SK-N-SH (cell line): ENCODE measurements at regions not wholly inside any gene's neighbourhood (a gene's known extent, or its start where the extent isn't known, plus 50 kb on each side); places are given as distances from the start of the nearest gene placed in this dataset.

Experiments
- CTCF ChIA-PET: fragments of 300-600, 350-600 bp; formaldehyde crosslinking; extraction: SDS; loops from one replicate; lab custom pipeline; 2021; lab: Yijun Ruan, JAX
- POLR2A ChIA-PET: fragments of 350-600 bp; sonication (Branson Sonifier 250); formaldehyde crosslinking; extraction: SDS; loops from one replicate; lab custom pipeline; 2020; ENCODE audit warnings: antibody characterized with exemption, inconsistent platforms; lab: Yijun Ruan, JAX
- DNase-seq: peaks from one replicate; pipeline ENCODE4 v3.0.0; 2012
- H2AFZ ChIP-seq: fragments of 200-600 bp; sonication (generic); 2 replicates; pipeline ENCODE4 v1.8.1; 2016; ENCODE audit warnings: antibody characterized with exemption, mild to moderate bottlenecking, low read depth
- H3F3A ChIP-seq: fragments of 200-600 bp; sonication (generic); replicated peaks from 2 replicates; pipeline ENCODE3; 2016; ENCODE audit warnings: antibody characterized with exemption, mild to moderate bottlenecking; ENCODE audit not compliant: insufficient read depth
- H3K27ac ChIP-seq, 2 experiments: fragments of 200-500 bp in 1 of 2; fragments of 200-600 bp in 1 of 2; sonication (Bioruptor generic) in 1 of 2; sonication (generic), shearing (Covaris generic) in 1 of 2; 2 replicates each; pipeline versions ENCODE4 v1.5.1 to v1.6.1; 2014 to 2016; ENCODE audit warnings: low read depth in 2 of 2, inconsistent platforms in 1 of 2, low read length in 1 of 2, mild to moderate bottlenecking in 1 of 2, mixed read lengths in 1 of 2
- H3K27me3 ChIP-seq: fragments of 200-600 bp; sonication (generic), shearing (Covaris generic); 2 replicates; pipeline ENCODE4 v1.6.1; 2016; ENCODE audit warnings: mixed run types; ENCODE audit not compliant: insufficient read depth
- H3K36me3 ChIP-seq, 2 experiments: fragments of 200-500 bp in 1 of 2; fragments of 200-600 bp in 1 of 2; sonication (Bioruptor generic) in 1 of 2; sonication (generic) in 1 of 2; replicated peaks in 1 of 2; 2 replicates each; pipeline versions ENCODE3 to v1.5.1; 2014 to 2016; ENCODE audit warnings: low read length in 1 of 2, mild to moderate bottlenecking in 1 of 2; ENCODE audit not compliant: insufficient read depth in 2 of 2, control insufficient read depth in 1 of 2
- H3K4me1 ChIP-seq, 2 experiments: fragments of 200-500 bp in 1 of 2; fragments of 200-600 bp in 1 of 2; sonication (Bioruptor generic) in 1 of 2; sonication (generic), shearing (Covaris generic) in 1 of 2; 2 replicates each; pipeline versions ENCODE4 v1.5.1 to v1.6.1; 2014 to 2016; ENCODE audit warnings: low read depth in 1 of 2, low read length in 1 of 2, mixed run types in 1 of 2; ENCODE audit not compliant: insufficient read depth in 2 of 2, control insufficient read depth in 1 of 2
- H3K4me2 ChIP-seq: fragments of 200-600 bp; sonication (generic), shearing (Covaris generic); 2 replicates; pipeline ENCODE4 v1.6.1; 2017; ENCODE audit warnings: mixed run types
- H3K4me3 ChIP-seq, 2 experiments: fragments of 200-500 bp in 1 of 2; fragments of 200-600 bp in 1 of 2; sonication (Bioruptor generic) in 1 of 2; sonication (generic), shearing (Covaris generic) in 1 of 2; 2 replicates each; pipeline versions ENCODE4 v1.5.1 to v1.8.1; 2014 to 2016; ENCODE audit warnings: low read depth in 2 of 2, inconsistent platforms in 1 of 2, low read length in 1 of 2, mild to moderate bottlenecking in 1 of 2, mixed read lengths in 1 of 2, moderate library complexity in 1 of 2
- H3K79me2 ChIP-seq: fragments of 200-600 bp; sonication (generic); 2 replicates; pipeline ENCODE4 v1.8.1; 2017; ENCODE audit warnings: mild to moderate bottlenecking; ENCODE audit not compliant: insufficient read depth
- H3K9ac ChIP-seq: fragments of 200-600 bp; sonication (generic); 2 replicates; pipeline ENCODE4 v1.6.1; 2017; ENCODE audit warnings: mixed run types
- H3K9me2 ChIP-seq: fragments of 200-600 bp; sonication (generic); 2 replicates; pipeline ENCODE4 v1.6.1; 2017; ENCODE audit warnings: mixed run types
- H3K9me3 ChIP-seq: fragments of 200-600 bp; sonication (generic); 2 replicates; pipeline ENCODE4 v1.6.1; 2017; ENCODE audit warnings: mixed run types, mild to moderate bottlenecking, moderate library complexity
- H4K20me1 ChIP-seq: fragments of 200-600 bp; sonication (generic); 2 replicates; pipeline ENCODE4 v1.6.1; 2017; ENCODE audit warnings: mild to moderate bottlenecking, mixed run types; ENCODE audit not compliant: insufficient read depth
- ELF1 ChIP-seq: IDR thresholded peaks from 2 replicates; pipeline ENCODE4 v1.4.0; 2012
- EP300 ChIP-seq, 2 experiments: IDR thresholded peaks; 2 replicates each; pipeline versions ENCODE4 v1.4.0 to v1.6.1; 2012; ENCODE audit warnings: borderline replicate concordance in 1 of 2, low read depth in 1 of 2, low read length in 1 of 2
- EZH2phosphoT487 ChIP-seq: fragments of 200-600 bp; sonication (generic); IDR thresholded peaks from 2 replicates; pipeline ENCODE4 v1.6.1; 2017; ENCODE audit warnings: low read depth, mixed run types, mild to moderate bottlenecking, antibody characterized with exemption, moderate library complexity, borderline replicate concordance
- FOXM1 ChIP-seq: IDR thresholded peaks from 2 replicates; pipeline ENCODE4 v1.4.0; 2012; ENCODE audit warnings: low read depth, mild to moderate bottlenecking
- MEF2A ChIP-seq: IDR thresholded peaks from 2 replicates; pipeline ENCODE4 v1.4.0; 2012; ENCODE audit warnings: low read depth, borderline replicate concordance
- RAD21 ChIP-seq: IDR thresholded peaks from 2 replicates; pipeline ENCODE4 v1.6.1; 2012; ENCODE audit warnings: mild to moderate bottlenecking, low read length
- RCOR1 ChIP-seq: fragments of 150-350 bp; IDR thresholded peaks from 2 replicates; pipeline ENCODE4 v1.6.1; 2017; ENCODE audit warnings: antibody characterized with exemption, low read length
- SIN3A ChIP-seq: IDR thresholded peaks from 2 replicates; pipeline ENCODE4 v1.6.1; 2012; ENCODE audit warnings: low read depth, mild to moderate bottlenecking, low read length, moderate library complexity, borderline replicate concordance
- SMC3 ChIP-seq: IDR thresholded peaks from 2 replicates; pipeline ENCODE4 v1.6.1; 2012; ENCODE audit warnings: low read depth, low read length, improper control_type of control experiment
- TCF12 ChIP-seq: IDR thresholded peaks from 2 replicates; pipeline ENCODE4 v1.4.0; 2012
- YY1 ChIP-seq: IDR thresholded peaks from 2 replicates; pipeline ENCODE4 v1.4.0; 2012; ENCODE audit warnings: low read depth, mild to moderate bottlenecking
- WGBS: methylation state at CpG from one replicate; pipeline ENCODE4 v1.1.6; 2017; ENCODE audit warnings: low lambda C conversion rate; 5-methylcytosine and 5-hydroxymethylcytosine counted together
- TF ChIP-seq, protein P1 (sequence below): IDR thresholded peaks from 2 replicates; pipeline ENCODE4 v1.4.0; 2012; ENCODE audit warnings: low read depth
- TF ChIP-seq, protein P2 (sequence below): fragments of 150-350 bp; IDR thresholded peaks from 2 replicates; pipeline ENCODE4 v1.6.1; 2016; ENCODE audit warnings: mild to moderate bottlenecking, low read depth, low read length
- TF ChIP-seq, protein P3 (sequence below): IDR thresholded peaks from 2 replicates; pipeline ENCODE4 v1.6.1; 2012; ENCODE audit warnings: mild to moderate bottlenecking, low read depth, low read length, moderate library complexity
- TF ChIP-seq, protein P4 (sequence below): IDR thresholded peaks from 2 replicates; pipeline ENCODE4; 2012

DNA sequence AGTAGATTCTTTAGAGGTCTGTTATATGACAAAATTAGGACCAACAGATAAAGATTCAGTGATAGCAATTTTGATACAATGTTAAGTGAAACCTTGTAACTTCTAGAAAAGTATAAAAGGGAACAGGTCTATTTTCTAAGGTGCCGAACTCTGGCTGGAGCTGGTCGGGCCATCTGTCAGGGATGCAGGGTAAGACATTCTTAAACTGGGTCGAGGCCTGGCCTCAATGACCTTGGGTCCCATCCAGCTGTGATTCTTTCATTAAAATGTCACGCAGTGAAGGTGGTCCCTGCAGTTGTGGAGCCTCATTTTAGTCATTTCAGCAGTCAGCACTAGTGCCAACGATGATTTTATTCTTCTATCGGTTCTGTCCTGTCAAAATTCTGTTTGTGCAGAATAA, 271.9 kb upstream of the SPRY2 start:
- POLR2A ChIA-PET, result no interaction called here
- Histone ChIP-seq H3K79me2 (no peaks in the 10 kb centered on the region), H3K4me2 (no peak overlapping the region), H3K27ac (no peak overlapping the region), H3F3A (no peaks in the 10 kb centered on the region), H3K36me3 (no peaks in the 10 kb centered on the region), H3K9me3 (no peaks in the 10 kb centered on the region), H3K27me3 (no peaks in the 10 kb centered on the region), H3K4me3 (no peak overlapping the region), H4K20me1 (no peaks in the 10 kb centered on the region), H3K9ac (no peak overlapping the region), H2AFZ (no peak overlapping the region), H3K4me1 (no peaks in the 10 kb centered on the region), H3K9me2 (no peaks in the 10 kb centered on the region)
- 77% methylated on average over 6 of the region's 6 CpGs for WGBS
- no peak for DNase-seq
- CTCF ChIA-PET, result no interaction called here
- TF ChIP-seq YY1 (no peak), MEF2A (no peak), TCF12 (no peak), SMC3 (no peak)
- TF ChIP-seq, protein P1, sequence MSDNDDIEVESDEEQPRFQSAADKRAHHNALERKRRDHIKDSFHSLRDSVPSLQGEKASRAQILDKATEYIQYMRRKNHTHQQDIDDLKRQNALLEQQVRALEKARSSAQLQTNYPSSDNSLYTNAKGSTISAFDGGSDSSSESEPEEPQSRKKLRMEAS, result no peak
- TF ChIP-seq, protein P2, sequence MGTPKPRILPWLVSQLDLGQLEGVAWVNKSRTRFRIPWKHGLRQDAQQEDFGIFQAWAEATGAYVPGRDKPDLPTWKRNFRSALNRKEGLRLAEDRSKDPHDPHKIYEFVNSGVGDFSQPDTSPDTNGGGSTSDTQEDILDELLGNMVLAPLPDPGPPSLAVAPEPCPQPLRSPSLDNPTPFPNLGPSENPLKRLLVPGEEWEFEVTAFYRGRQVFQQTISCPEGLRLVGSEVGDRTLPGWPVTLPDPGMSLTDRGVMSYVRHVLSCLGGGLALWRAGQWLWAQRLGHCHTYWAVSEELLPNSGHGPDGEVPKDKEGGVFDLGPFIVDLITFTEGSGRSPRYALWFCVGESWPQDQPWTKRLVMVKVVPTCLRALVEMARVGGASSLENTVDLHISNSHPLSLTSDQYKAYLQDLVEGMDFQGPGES, result no peak
- TF ChIP-seq, protein P3, sequence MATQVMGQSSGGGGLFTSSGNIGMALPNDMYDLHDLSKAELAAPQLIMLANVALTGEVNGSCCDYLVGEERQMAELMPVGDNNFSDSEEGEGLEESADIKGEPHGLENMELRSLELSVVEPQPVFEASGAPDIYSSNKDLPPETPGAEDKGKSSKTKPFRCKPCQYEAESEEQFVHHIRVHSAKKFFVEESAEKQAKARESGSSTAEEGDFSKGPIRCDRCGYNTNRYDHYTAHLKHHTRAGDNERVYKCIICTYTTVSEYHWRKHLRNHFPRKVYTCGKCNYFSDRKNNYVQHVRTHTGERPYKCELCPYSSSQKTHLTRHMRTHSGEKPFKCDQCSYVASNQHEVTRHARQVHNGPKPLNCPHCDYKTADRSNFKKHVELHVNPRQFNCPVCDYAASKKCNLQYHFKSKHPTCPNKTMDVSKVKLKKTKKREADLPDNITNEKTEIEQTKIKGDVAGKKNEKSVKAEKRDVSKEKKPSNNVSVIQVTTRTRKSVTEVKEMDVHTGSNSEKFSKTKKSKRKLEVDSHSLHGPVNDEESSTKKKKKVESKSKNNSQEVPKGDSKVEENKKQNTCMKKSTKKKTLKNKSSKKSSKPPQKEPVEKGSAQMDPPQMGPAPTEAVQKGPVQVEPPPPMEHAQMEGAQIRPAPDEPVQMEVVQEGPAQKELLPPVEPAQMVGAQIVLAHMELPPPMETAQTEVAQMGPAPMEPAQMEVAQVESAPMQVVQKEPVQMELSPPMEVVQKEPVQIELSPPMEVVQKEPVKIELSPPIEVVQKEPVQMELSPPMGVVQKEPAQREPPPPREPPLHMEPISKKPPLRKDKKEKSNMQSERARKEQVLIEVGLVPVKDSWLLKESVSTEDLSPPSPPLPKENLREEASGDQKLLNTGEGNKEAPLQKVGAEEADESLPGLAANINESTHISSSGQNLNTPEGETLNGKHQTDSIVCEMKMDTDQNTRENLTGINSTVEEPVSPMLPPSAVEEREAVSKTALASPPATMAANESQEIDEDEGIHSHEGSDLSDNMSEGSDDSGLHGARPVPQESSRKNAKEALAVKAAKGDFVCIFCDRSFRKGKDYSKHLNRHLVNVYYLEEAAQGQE, result no peak

DNA sequence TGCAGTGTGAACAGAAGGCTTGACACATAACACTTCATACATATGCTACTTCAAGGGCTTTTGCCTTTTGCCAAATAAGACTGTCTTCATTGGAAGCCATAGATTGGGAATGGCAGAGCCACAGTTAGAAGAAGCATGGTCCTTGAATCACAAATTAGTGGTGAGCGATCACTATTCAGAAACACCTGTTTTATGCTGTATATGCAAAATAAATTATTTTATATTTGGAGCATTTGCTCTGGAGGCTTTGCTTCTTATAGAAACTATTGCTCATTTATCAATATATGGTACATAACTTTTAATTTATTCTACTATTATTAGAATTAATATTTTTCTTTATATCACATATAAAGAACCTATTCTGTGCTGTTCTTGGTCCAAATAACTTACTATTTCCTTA, 270.4 kb upstream of the SPRY2 start:
- no peak for DNase-seq
- Histone ChIP-seq H3K27ac (no peak overlapping the region), H3K9me2 (no peaks in the 10 kb centered on the region), H3K9ac (no peak overlapping the region), H4K20me1 (no peaks in the 10 kb centered on the region), H3K9me3 (no peaks in the 10 kb centered on the region), H3K36me3 (no peaks in the 10 kb centered on the region), H3K4me1 (no peaks in the 10 kb centered on the region), H3F3A (no peaks in the 10 kb centered on the region), H3K27me3 (no peaks in the 10 kb centered on the region), H3K79me2 (no peaks in the 10 kb centered on the region), H3K4me2 (no peak overlapping the region), H2AFZ (no peak overlapping the region), H3K4me3 (no peak overlapping the region)
- TF ChIP-seq EP300 (IDR thresholded peaks at IDR 0.05; ENCODE audit: borderline replicate concordance in 1 of 2, low read depth in 1 of 2, low read length in 1 of 2) (no peak), EZH2phosphoT487 (no peak), RCOR1 (no peak), SIN3A (no peak), ELF1 (no peak), RAD21 (no peak), MEF2A (no peak), SMC3 (no peak), FOXM1 (no peak)
- TF ChIP-seq, protein P2, result no peak
- TF ChIP-seq, protein P1, result no peak
- TF ChIP-seq, protein P4, sequence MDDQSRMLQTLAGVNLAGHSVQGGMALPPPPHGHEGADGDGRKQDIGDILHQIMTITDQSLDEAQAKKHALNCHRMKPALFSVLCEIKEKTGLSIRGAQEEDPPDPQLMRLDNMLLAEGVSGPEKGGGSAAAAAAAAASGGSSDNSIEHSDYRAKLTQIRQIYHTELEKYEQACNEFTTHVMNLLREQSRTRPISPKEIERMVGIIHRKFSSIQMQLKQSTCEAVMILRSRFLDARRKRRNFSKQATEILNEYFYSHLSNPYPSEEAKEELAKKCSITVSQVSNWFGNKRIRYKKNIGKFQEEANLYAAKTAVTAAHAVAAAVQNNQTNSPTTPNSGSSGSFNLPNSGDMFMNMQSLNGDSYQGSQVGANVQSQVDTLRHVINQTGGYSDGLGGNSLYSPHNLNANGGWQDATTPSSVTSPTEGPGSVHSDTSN, result no peak
- 90% methylated on average over 1 of the region's 1 CpG for WGBS
- ChIA-PET POLR2A (no interaction called here), CTCF (no interaction called here)
